ENCODE measurements at regions not wholly inside any gene's neighbourhood (a gene's known extent, or its start where the extent isn't known, plus 50 kb on each side); places are given as distances from the start of the nearest gene placed in this dataset.

GRCh38 chr10:34018784-34019183 lies 684.3 kb upstream of the NRP1 start:
- TF ChIP-seq CTCF (IDR thresholded peaks at IDR 0.05) (no peak), POLR2A (IDR thresholded peaks at IDR 0.05) (no peak)
